GM23338 (cell line): ENCODE measurements at regions not wholly inside any gene's neighbourhood (a gene's known extent, or its start where the extent isn't known, plus 50 kb on each side); places are given as distances from the start of the nearest gene placed in this dataset.

ENCODE experiments used
- CREB1 ChIP-seq: fragments of 250-450 bp; sonication (Bioruptor Pico); IDR thresholded peaks from 2 replicates; pipeline ENCODE4 v1.5.0; 2020; ENCODE audit warnings: low read depth, mild to moderate bottlenecking, moderate library complexity
- EZH2 ChIP-seq: fragments of 200-600 bp; sonication (generic); IDR thresholded peaks from one replicate; pipeline ENCODE4 v1.8.0; 2017; ENCODE audit warnings: antibody characterized with exemption, mild to moderate bottlenecking, low read depth; ENCODE audit not compliant: unreplicated experiment
- EZH2phosphoT487 ChIP-seq: fragments of 200-600 bp; sonication (generic); IDR thresholded peaks from one replicate; pipeline ENCODE4 v1.8.1; 2018; ENCODE audit warnings: antibody characterized with exemption; ENCODE audit not compliant: unreplicated experiment
- JUNB ChIP-seq: IDR thresholded peaks from one replicate; pipeline ENCODE4 v1.6.1; 2016; ENCODE audit warnings: antibody characterized with exemption; ENCODE audit not compliant: unreplicated experiment
- NANOG ChIP-seq: IDR thresholded peaks from 2 replicates; pipeline ENCODE4 v1.6.1; 2016; ENCODE audit warnings: antibody characterized with exemption, borderline replicate concordance
- POLR2AphosphoS5 ChIP-seq: IDR thresholded peaks from 2 replicates; pipeline ENCODE4 v1.6.1; 2016; ENCODE audit warnings: antibody characterized with exemption, low read depth
- STAT1 ChIP-seq: IDR thresholded peaks from one replicate; pipeline ENCODE4 v1.6.1; 2016; ENCODE audit warnings: antibody characterized with exemption; ENCODE audit not compliant: unreplicated experiment
- ZNF114 ChIP-seq: fragments of 250-450 bp; sonication (Bioruptor Pico); IDR thresholded peaks from 2 replicates; pipeline ENCODE4 v1.5.0; 2020; ENCODE audit warnings: mild to moderate bottlenecking, moderate library complexity
- ZNF331 ChIP-seq: fragments of 250-450 bp; sonication (Bioruptor Pico); IDR thresholded peaks from 2 replicates; pipeline ENCODE4 v1.5.0; 2020; ENCODE audit warnings: low read depth, mild to moderate bottlenecking, moderate library complexity
- ZNF462 ChIP-seq: fragments of 250-450 bp; sonication (Bioruptor Pico); IDR thresholded peaks from 2 replicates; pipeline ENCODE4 v1.5.0; 2020; ENCODE audit warnings: mild to moderate bottlenecking, moderate library complexity
- TF ChIP-seq, protein P1 (sequence below), 2 experiments: fragments of 200-600 bp in 1 of 2; sonication (generic) in 1 of 2; conservative IDR thresholded peaks; 2 replicates each; pipeline versions ENCODE4 v1.5.1 to v1.6.1; 2016 to 2017; ENCODE audit warnings: antibody characterized with exemption in 2 of 2, low read depth in 2 of 2, mild to moderate bottlenecking in 2 of 2, moderate library complexity in 1 of 2
- TF ChIP-seq, protein P2 (sequence below): IDR thresholded peaks from one replicate; pipeline ENCODE4 v1.6.1; 2018; ENCODE audit warnings: antibody characterized with exemption; ENCODE audit not compliant: unreplicated experiment
- TF ChIP-seq, protein P3 (sequence below): IDR thresholded peaks from 2 replicates; pipeline ENCODE4 v1.6.1; 2016; ENCODE audit warnings: antibody characterized with exemption

- TF ChIP-seq POLR2AphosphoS5 (no peak), EZH2 (no peak), JUNB (no peak), EZH2phosphoT487 (no peak), ZNF114 (CRISPR knock-in tag) (no peak), ZNF462 (CRISPR knock-in tag) (no peak), CREB1 (CRISPR knock-in tag) (no peak), NANOG (no peak), ZNF331 (CRISPR knock-in tag) (no peak), STAT1 (no peak)
- TF ChIP-seq, protein P1, sequence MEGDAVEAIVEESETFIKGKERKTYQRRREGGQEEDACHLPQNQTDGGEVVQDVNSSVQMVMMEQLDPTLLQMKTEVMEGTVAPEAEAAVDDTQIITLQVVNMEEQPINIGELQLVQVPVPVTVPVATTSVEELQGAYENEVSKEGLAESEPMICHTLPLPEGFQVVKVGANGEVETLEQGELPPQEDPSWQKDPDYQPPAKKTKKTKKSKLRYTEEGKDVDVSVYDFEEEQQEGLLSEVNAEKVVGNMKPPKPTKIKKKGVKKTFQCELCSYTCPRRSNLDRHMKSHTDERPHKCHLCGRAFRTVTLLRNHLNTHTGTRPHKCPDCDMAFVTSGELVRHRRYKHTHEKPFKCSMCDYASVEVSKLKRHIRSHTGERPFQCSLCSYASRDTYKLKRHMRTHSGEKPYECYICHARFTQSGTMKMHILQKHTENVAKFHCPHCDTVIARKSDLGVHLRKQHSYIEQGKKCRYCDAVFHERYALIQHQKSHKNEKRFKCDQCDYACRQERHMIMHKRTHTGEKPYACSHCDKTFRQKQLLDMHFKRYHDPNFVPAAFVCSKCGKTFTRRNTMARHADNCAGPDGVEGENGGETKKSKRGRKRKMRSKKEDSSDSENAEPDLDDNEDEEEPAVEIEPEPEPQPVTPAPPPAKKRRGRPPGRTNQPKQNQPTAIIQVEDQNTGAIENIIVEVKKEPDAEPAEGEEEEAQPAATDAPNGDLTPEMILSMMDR (conservative IDR thresholded peaks at IDR 0.05; ENCODE audit: low read depth in 2 of 2) = no peak
- TF ChIP-seq, protein P2, sequence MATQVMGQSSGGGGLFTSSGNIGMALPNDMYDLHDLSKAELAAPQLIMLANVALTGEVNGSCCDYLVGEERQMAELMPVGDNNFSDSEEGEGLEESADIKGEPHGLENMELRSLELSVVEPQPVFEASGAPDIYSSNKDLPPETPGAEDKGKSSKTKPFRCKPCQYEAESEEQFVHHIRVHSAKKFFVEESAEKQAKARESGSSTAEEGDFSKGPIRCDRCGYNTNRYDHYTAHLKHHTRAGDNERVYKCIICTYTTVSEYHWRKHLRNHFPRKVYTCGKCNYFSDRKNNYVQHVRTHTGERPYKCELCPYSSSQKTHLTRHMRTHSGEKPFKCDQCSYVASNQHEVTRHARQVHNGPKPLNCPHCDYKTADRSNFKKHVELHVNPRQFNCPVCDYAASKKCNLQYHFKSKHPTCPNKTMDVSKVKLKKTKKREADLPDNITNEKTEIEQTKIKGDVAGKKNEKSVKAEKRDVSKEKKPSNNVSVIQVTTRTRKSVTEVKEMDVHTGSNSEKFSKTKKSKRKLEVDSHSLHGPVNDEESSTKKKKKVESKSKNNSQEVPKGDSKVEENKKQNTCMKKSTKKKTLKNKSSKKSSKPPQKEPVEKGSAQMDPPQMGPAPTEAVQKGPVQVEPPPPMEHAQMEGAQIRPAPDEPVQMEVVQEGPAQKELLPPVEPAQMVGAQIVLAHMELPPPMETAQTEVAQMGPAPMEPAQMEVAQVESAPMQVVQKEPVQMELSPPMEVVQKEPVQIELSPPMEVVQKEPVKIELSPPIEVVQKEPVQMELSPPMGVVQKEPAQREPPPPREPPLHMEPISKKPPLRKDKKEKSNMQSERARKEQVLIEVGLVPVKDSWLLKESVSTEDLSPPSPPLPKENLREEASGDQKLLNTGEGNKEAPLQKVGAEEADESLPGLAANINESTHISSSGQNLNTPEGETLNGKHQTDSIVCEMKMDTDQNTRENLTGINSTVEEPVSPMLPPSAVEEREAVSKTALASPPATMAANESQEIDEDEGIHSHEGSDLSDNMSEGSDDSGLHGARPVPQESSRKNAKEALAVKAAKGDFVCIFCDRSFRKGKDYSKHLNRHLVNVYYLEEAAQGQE = no peak
- TF ChIP-seq, protein P3, sequence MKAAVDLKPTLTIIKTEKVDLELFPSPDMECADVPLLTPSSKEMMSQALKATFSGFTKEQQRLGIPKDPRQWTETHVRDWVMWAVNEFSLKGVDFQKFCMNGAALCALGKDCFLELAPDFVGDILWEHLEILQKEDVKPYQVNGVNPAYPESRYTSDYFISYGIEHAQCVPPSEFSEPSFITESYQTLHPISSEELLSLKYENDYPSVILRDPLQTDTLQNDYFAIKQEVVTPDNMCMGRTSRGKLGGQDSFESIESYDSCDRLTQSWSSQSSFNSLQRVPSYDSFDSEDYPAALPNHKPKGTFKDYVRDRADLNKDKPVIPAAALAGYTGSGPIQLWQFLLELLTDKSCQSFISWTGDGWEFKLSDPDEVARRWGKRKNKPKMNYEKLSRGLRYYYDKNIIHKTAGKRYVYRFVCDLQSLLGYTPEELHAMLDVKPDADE = no peak
Measured at GRCh38 chr1:221072214-221072613, 193.0 kb downstream of the HLX start.
